ENCODE measurements at regions not wholly inside any gene's neighbourhood (a gene's known extent, or its start where the extent isn't known, plus 50 kb on each side); places are given as distances from the start of the nearest gene placed in this dataset.

DNA sequence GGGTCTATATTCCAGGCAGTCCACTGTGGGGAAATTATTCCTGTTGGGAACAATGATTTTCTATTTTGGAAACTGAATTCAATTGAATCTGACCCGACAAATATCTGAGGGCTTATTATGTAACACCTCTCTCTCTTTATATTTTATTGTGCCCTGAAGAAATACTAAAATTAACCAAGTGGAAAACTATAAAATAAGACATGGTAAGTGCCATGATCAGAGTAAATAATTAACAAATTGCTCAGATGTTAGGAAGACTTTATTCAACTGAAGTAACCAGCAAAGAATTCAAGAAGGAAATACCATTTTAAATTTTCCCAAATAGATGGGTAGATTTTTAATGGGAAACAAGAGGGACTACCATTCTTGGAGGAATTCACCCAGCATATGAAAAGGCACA lies 632.9 kb downstream of the MAFB start:
- no peak for TF ChIP-seq CTCF (IDR thresholded peaks at IDR 0.05)
- no peak for TF ChIP-seq POLR2A (IDR thresholded peaks at IDR 0.05)
- TF ChIP-seq POLR2AphosphoS5 (IDR thresholded peaks at IDR 0.05; ENCODE audit: insufficient read depth in 1 of 2, low read depth in 1 of 2) = no peak
- Histone ChIP-seq H3K4me1 (no peaks in the 10 kb centered on the region), H3K4me3 (no peak overlapping the region), H3K9me3 (no peaks in the 10 kb centered on the region), H3K27me3 (no peaks in the 10 kb centered on the region), H3K27ac (no peak overlapping the region), H3K36me3 (no peaks in the 10 kb centered on the region)
- no peak for DNase-seq (ENCODE audit: extremely low spot score in 2 of 2)
- intact Hi-C loops (cut with DNase I) = no loop called here

DNA sequence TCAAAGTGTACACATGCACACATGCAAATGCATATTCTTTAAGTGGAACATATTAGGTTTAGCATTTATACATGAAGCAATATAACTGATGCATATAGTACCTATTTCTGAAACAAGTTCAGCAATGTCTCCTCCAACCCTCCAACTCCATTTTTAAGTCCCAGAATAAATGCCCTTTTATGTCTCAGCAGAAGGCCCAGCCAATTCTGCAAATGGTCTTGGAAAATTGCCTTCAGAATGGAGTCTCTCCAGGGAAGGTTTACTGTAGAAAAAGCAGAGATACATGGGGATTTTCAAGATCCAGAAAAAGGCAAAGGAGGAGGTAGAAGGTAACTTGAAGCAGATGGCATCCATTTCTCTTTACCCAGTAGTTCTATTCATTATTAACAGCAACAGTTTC lies 633.3 kb downstream of the MAFB start:
- TF ChIP-seq CTCF (IDR thresholded peaks at IDR 0.05) (no peak), POLR2AphosphoS5 (IDR thresholded peaks at IDR 0.05; ENCODE audit: insufficient read depth in 1 of 2, low read depth in 1 of 2) (no peak), POLR2A (IDR thresholded peaks at IDR 0.05) (no peak)
- DNase-seq (ENCODE audit: extremely low spot score in 2 of 2) = no peak
- no peaks in the 10 kb centered on the region for H3K27me3 ChIP-seq
- H3K27ac ChIP-seq = no peak overlapping the region
- H3K36me3 ChIP-seq = no peaks in the 10 kb centered on the region
- no peak overlapping the region for H3K4me3 ChIP-seq
- no peaks in the 10 kb centered on the region for H3K4me1 ChIP-seq
- H3K9me3 ChIP-seq = no peaks in the 10 kb centered on the region
- intact Hi-C loops (cut with DNase I) = no loop called here

DNA sequence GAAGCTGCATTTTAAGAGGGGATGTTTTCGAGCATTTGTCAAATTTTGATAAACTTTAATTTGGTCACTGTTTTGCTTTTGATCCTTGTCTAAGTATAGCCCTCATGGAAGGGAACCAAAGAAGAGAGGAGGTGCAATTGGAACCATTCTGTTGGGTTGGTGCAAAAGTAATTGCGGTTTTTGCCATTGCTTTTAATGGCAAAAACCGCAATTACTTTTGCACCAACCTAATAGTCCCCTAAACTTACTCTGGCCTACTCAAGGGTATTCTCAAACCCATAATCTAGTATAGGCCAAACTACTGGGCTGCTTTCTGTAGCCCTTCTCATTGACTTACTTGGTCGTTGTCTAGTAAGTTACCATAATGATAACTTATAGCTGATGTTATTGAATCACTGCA lies 634.7 kb downstream of the MAFB start:
- Histone ChIP-seq H3K27me3 (no peaks in the 10 kb centered on the region), H3K36me3 (no peaks in the 10 kb centered on the region), H3K9me3 (no peaks in the 10 kb centered on the region), H3K4me1 (no peaks in the 10 kb centered on the region), H3K4me3 (no peak overlapping the region), H3K27ac (no peak overlapping the region)
- TF ChIP-seq CTCF (IDR thresholded peaks at IDR 0.05) = no peak
- no peak for TF ChIP-seq POLR2AphosphoS5 (IDR thresholded peaks at IDR 0.05; ENCODE audit: insufficient read depth in 1 of 2, low read depth in 1 of 2)
- TF ChIP-seq POLR2A (IDR thresholded peaks at IDR 0.05) = no peak
- intact Hi-C loops (cut with DNase I) = no loop called here
- DNase-seq (ENCODE audit: extremely low spot score in 2 of 2) = no peak

DNA sequence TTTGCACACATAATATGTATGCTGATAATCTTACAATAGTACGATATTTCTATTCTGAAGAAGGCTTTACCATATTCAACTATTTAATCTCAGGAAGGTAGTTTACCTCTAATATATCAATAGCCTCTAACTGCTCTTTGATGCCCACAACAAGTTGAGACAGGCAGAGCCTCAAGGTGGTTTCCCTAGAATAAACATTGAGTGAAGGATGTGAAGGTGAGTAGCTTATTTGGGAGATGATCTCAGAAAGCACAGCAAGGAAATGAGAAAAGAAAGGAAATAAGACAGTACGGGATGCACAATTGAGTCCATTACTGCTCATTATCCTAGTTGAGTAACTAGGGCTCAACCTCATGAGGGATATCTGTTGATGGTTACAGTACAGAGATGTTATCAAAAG lies 638.4 kb downstream of the MAFB start:
- no peaks in the 10 kb centered on the region for H3K27me3 ChIP-seq
- no peak overlapping the region for H3K4me3 ChIP-seq
- H3K9me3 ChIP-seq = no peaks in the 10 kb centered on the region
- no peaks in the 10 kb centered on the region for H3K36me3 ChIP-seq
- H3K4me1 ChIP-seq = no peaks in the 10 kb centered on the region
- intact Hi-C loops (cut with DNase I) = no loop called here
- no peak for DNase-seq (ENCODE audit: extremely low spot score in 2 of 2)
- H3K27ac ChIP-seq = no peak overlapping the region
- TF ChIP-seq POLR2AphosphoS5 (IDR thresholded peaks at IDR 0.05; ENCODE audit: insufficient read depth in 1 of 2, low read depth in 1 of 2) = no peak
- TF ChIP-seq CTCF (IDR thresholded peaks at IDR 0.05) = no peak
- TF ChIP-seq POLR2A (IDR thresholded peaks at IDR 0.05) = no peak

GRCh38 chr20:40049854-40050253 lies 639.2 kb downstream of the MAFB start:
- TF ChIP-seq POLR2AphosphoS5 (IDR thresholded peaks at IDR 0.05; ENCODE audit: insufficient read depth in 1 of 2, low read depth in 1 of 2) (no peak), POLR2A (IDR thresholded peaks at IDR 0.05) (no peak), CTCF (IDR thresholded peaks at IDR 0.05) (no peak)
- Histone ChIP-seq H3K9me3 (no peaks in the 10 kb centered on the region), H3K27ac (no peak overlapping the region), H3K4me3 (no peak overlapping the region), H3K4me1 (no peaks in the 10 kb centered on the region), H3K36me3 (no peaks in the 10 kb centered on the region), H3K27me3 (no peaks in the 10 kb centered on the region)
- intact Hi-C loops (cut with DNase I) = no loop called here
- no peak for DNase-seq (ENCODE audit: extremely low spot score in 2 of 2)
